ENCODE measurements at regions not wholly inside any gene's neighbourhood (a gene's known extent, or its start where the extent isn't known, plus 50 kb on each side); places are given as distances from the start of the nearest gene placed in this dataset.

- DNase-seq (ENCODE audit: low read depth), result peak; percentile 62
- no peak for TF ChIP-seq CTCF (IDR thresholded peaks at IDR 0.05; ENCODE audit: low read length, missing control alignments)
- H3K4me3 ChIP-seq (replicated peaks; ENCODE audit: low read depth, low read length), result no peak overlapping the region
These were observed 154.9 kb upstream of the DAPK1 start for GRCh38 chr9:87342743-87343142.

- no peak for DNase-seq (ENCODE audit: low read depth)
- no peak overlapping the region for H3K4me3 ChIP-seq (replicated peaks; ENCODE audit: low read depth, low read length)
These were observed 153.7 kb upstream of the DAPK1 start for GRCh38 chr9:87343816-87344430.

GRCh38 chr9:87346061-87346665 lies 151.5 kb upstream of the DAPK1 start:
- DNase-seq (ENCODE audit: low read depth), result no peak
- no peak overlapping the region for H3K4me3 ChIP-seq (replicated peaks; ENCODE audit: low read depth, low read length)
- TF ChIP-seq CTCF (IDR thresholded peaks at IDR 0.05; ENCODE audit: low read length, missing control alignments), result no peak

More at GRCh38 chr9:87343816-87344430, 153.7 kb upstream of the DAPK1 start:
- no peak for TF ChIP-seq CTCF (IDR thresholded peaks at IDR 0.05; ENCODE audit: low read length, missing control alignments)

- DNase-seq (ENCODE audit: low read depth), result peak; percentile 79
- H3K4me3 ChIP-seq (replicated peaks; ENCODE audit: low read depth, low read length), result no peak overlapping the region
- TF ChIP-seq CTCF (IDR thresholded peaks at IDR 0.05; ENCODE audit: low read length, missing control alignments), result no peak
These were observed 146.8 kb upstream of the DAPK1 start for GRCh38 chr9:87350915-87351314.

GRCh38 chr9:87353301-87353700 lies 144.4 kb upstream of the DAPK1 start:
- H3K4me3 ChIP-seq (replicated peaks; ENCODE audit: low read depth, low read length), result no peak overlapping the region
- TF ChIP-seq CTCF (IDR thresholded peaks at IDR 0.05; ENCODE audit: low read length, missing control alignments), result no peak
- DNase-seq (ENCODE audit: low read depth), result no peak

- no peak overlapping the region for H3K4me3 ChIP-seq (replicated peaks; ENCODE audit: low read depth, low read length)
- no peak for DNase-seq (ENCODE audit: low read depth)
- TF ChIP-seq CTCF (IDR thresholded peaks at IDR 0.05; ENCODE audit: low read length, missing control alignments), result no peak
These were observed 143.5 kb upstream of the DAPK1 start for GRCh38 chr9:87354147-87354546.

GRCh38 chr9:87357600-87357999 lies 140.1 kb upstream of the DAPK1 start:
- no peak overlapping the region for H3K4me3 ChIP-seq (replicated peaks; ENCODE audit: low read depth, low read length)
- no peak for TF ChIP-seq CTCF (IDR thresholded peaks at IDR 0.05; ENCODE audit: low read length, missing control alignments)
- DNase-seq (ENCODE audit: low read depth), result no peak
